ENCODE measurements at regions not wholly inside any gene's neighbourhood (a gene's known extent, or its start where the extent isn't known, plus 50 kb on each side); places are given as distances from the start of the nearest gene placed in this dataset.

- WGBS, 3 donors: 71 to 87% (median 82%) methylated on average over 3 of the region's 3 CpGs
- Histone ChIP-seq H3K4me3 (no peak overlapping the region), H3K9me3 (no peaks in the 10 kb centered on the region), H3K27ac (no peak overlapping the region), H3K4me1 (ENCODE audit: insufficient read depth) (no peaks in the 10 kb centered on the region), H3K27me3 (no peaks in the 10 kb centered on the region), H3K36me3 (no peaks in the 10 kb centered on the region)
- intact Hi-C loops (cut with DNase I): no loop called here
- DNase-seq: no peak
- TF ChIP-seq EP300 (IDR thresholded peaks at IDR 0.05) (no peak), POLR2A (IDR thresholded peaks at IDR 0.05) (no peak)
- TF ChIP-seq, protein P1, sequence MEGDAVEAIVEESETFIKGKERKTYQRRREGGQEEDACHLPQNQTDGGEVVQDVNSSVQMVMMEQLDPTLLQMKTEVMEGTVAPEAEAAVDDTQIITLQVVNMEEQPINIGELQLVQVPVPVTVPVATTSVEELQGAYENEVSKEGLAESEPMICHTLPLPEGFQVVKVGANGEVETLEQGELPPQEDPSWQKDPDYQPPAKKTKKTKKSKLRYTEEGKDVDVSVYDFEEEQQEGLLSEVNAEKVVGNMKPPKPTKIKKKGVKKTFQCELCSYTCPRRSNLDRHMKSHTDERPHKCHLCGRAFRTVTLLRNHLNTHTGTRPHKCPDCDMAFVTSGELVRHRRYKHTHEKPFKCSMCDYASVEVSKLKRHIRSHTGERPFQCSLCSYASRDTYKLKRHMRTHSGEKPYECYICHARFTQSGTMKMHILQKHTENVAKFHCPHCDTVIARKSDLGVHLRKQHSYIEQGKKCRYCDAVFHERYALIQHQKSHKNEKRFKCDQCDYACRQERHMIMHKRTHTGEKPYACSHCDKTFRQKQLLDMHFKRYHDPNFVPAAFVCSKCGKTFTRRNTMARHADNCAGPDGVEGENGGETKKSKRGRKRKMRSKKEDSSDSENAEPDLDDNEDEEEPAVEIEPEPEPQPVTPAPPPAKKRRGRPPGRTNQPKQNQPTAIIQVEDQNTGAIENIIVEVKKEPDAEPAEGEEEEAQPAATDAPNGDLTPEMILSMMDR (IDR thresholded peaks at IDR 0.05): no peak
These were observed 59.4 kb upstream of the TMC3 start for GRCh38 chr15:81433462-81433861.

DNA sequence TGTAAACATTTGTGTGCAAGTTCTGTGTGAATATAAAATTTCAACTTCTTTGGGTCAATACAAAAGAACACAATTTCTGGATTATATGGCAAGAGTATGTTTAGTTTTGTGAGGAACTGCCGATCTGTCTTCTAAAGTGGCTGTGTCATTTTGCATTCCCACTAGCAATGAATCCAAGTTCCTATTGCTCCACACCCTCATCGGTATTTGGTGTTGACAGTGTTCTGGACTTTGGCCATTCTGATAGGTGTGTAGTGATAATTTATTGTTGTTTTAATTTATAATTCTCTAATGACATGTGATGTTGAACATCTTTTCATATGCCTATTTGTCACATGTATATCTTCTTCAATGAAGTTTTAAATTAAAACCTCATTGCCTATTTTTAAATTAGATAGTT lies 58.2 kb upstream of the TMC3 start:
- no peaks in the 10 kb centered on the region for H3K36me3 ChIP-seq
- H3K27me3 ChIP-seq: no peaks in the 10 kb centered on the region
- no peaks in the 10 kb centered on the region for H3K9me3 ChIP-seq
- no peak overlapping the region for H3K4me3 ChIP-seq
- no peak overlapping the region for H3K27ac ChIP-seq
- TF ChIP-seq, protein P1 (IDR thresholded peaks at IDR 0.05): no peak
- TF ChIP-seq EP300 (IDR thresholded peaks at IDR 0.05): no peak
- no peak for TF ChIP-seq POLR2A (IDR thresholded peaks at IDR 0.05)
- intact Hi-C loops (cut with DNase I): no loop called here
- H3K4me1 ChIP-seq (ENCODE audit: insufficient read depth): no peaks in the 10 kb centered on the region
- 88 to 89% (median 89%) methylated on average over 2 of the region's 2 CpGs for WGBS, 3 donors
- DNase-seq: no peak

GRCh38 chr15:81427176-81427575 lies 53.2 kb upstream of the TMC3 start:
- Histone ChIP-seq H3K36me3 (no peaks in the 10 kb centered on the region), H3K27me3 (no peaks in the 10 kb centered on the region), H3K4me3 (no peak overlapping the region), H3K4me1 (ENCODE audit: insufficient read depth) (no peaks in the 10 kb centered on the region), H3K9me3 (no peaks in the 10 kb centered on the region), H3K27ac (no peak overlapping the region)
- no peak for DNase-seq
- 88 to 93% (median 93%) methylated on average over 6 of the region's 6 CpGs for WGBS, 3 donors
- intact Hi-C loops (cut with DNase I): no loop called here
- TF ChIP-seq EP300 (IDR thresholded peaks at IDR 0.05) (no peak), POLR2A (IDR thresholded peaks at IDR 0.05) (no peak)
- TF ChIP-seq, protein P1 (IDR thresholded peaks at IDR 0.05): no peak

DNA sequence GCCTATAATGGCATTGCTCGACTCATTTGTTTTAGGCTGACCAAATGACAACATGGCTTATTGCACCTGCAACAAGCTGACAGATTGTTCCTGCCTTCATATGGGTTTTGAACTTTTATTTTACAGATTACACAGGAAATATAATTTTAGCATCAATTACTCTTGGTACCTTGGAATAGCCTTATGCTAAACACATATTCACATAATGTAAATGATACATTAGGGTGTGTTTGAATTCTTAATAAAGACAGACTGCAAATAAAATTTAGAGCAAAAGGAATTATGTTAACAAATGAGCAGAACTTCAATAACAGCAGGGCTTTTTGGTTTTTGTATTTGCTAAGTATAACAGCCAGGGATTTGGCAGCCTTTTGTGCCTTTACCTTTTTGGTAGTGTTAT lies 51.9 kb upstream of the TMC3 start:
- H3K36me3 ChIP-seq: no peaks in the 10 kb centered on the region
- DNase-seq: no peak
- TF ChIP-seq, protein P1 (IDR thresholded peaks at IDR 0.05): no peak
- TF ChIP-seq POLR2A (IDR thresholded peaks at IDR 0.05) (no peak), EP300 (IDR thresholded peaks at IDR 0.05) (no peak)
- H3K27me3 ChIP-seq: no peaks in the 10 kb centered on the region
- intact Hi-C loops (cut with DNase I): no loop called here
- no peaks in the 10 kb centered on the region for H3K4me1 ChIP-seq (ENCODE audit: insufficient read depth)
- no peak overlapping the region for H3K27ac ChIP-seq
- no peaks in the 10 kb centered on the region for H3K9me3 ChIP-seq
- WGBS, 3 donors: 79 to 82% (median 81%) methylated on average over 1 of the region's 1 CpG
- H3K4me3 ChIP-seq: no peak overlapping the region
